ENCODE measurements at regions not wholly inside any gene's neighbourhood (a gene's known extent, or its start where the extent isn't known, plus 50 kb on each side); places are given as distances from the start of the nearest gene placed in this dataset.

DNA sequence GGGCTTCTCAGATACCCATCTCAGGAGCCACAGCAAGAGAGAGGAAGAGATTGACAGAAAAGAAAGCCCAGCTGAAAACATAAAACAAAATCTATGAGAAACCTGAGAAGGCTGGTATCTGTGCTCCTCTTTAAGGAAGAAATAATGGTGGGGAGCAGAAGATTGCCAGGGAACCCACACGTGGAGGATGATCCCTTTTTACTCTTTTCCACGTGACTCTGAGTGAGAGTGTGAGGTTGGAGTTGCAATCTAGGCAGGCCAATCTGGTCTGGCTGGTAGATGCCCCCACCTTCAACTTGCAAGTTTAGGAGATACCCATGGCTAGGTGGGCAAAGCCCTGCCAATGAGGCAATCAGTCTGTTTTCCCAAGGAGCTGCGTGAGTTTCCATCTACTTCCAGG lies 202.3 kb downstream of the TENT4A start:
- intact Hi-C loops (cut with micrococcal nuclease; ENCODE audit: unreplicated experiment) (no loop called here), in situ Hi-C loops (cut with HindIII; ENCODE audit: low pct_unique_long_range_greater_than_20kb, low sequenced_read_pairs) (no loop called here)
- no peaks in the 10 kb centered on the region for H3K36me3 ChIP-seq (ENCODE audit: control insufficient read depth, insufficient read depth, low read length)
- H3K4me1 ChIP-seq (ENCODE audit: control insufficient read depth, insufficient read depth, low read length), result no peaks in the 10 kb centered on the region
- POLR2A ChIA-PET, result no interaction called here
- no peak for DNase-seq (ENCODE audit: low read depth, low spot score)
- H3K27me3 ChIP-seq (ENCODE audit: control insufficient read depth, insufficient read depth, low read length), result no peaks in the 10 kb centered on the region
- H3K27ac ChIP-seq (ENCODE audit: low read length), result no peak overlapping the region
- CTCF ChIA-PET, result interaction anchor here (0.5 kb wide), 1 partner anchor 10 kb away, joined by 6 read pairs; no protein-coding TSS in a partner anchor
- ATAC-seq, result no peak
- no peak overlapping the region for H3K4me3 ChIP-seq (ENCODE audit: low read depth in 2 of 2, low read length in 2 of 2)
- BruUV-seq (replicated peaks), result no TSS peak
- TF ChIP-seq POLR2AphosphoS5 (IDR thresholded peaks at IDR 0.05; ENCODE audit: low read depth, low read length) (no peak), SIN3A (IDR thresholded peaks at IDR 0.05; ENCODE audit: borderline replicate concordance, insufficient read depth, low read depth, low read length) (no peak), TCF7L2 (IDR thresholded peaks at IDR 0.05; ENCODE audit: low read depth, low read length) (no peak)
- TF ChIP-seq, protein P1, sequence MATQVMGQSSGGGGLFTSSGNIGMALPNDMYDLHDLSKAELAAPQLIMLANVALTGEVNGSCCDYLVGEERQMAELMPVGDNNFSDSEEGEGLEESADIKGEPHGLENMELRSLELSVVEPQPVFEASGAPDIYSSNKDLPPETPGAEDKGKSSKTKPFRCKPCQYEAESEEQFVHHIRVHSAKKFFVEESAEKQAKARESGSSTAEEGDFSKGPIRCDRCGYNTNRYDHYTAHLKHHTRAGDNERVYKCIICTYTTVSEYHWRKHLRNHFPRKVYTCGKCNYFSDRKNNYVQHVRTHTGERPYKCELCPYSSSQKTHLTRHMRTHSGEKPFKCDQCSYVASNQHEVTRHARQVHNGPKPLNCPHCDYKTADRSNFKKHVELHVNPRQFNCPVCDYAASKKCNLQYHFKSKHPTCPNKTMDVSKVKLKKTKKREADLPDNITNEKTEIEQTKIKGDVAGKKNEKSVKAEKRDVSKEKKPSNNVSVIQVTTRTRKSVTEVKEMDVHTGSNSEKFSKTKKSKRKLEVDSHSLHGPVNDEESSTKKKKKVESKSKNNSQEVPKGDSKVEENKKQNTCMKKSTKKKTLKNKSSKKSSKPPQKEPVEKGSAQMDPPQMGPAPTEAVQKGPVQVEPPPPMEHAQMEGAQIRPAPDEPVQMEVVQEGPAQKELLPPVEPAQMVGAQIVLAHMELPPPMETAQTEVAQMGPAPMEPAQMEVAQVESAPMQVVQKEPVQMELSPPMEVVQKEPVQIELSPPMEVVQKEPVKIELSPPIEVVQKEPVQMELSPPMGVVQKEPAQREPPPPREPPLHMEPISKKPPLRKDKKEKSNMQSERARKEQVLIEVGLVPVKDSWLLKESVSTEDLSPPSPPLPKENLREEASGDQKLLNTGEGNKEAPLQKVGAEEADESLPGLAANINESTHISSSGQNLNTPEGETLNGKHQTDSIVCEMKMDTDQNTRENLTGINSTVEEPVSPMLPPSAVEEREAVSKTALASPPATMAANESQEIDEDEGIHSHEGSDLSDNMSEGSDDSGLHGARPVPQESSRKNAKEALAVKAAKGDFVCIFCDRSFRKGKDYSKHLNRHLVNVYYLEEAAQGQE (IDR thresholded peaks at IDR 0.05; ENCODE audit: insufficient read depth in 1 of 2, low read depth in 2 of 2, low read length in 1 of 2), result no peak
- TF ChIP-seq, protein P2, sequence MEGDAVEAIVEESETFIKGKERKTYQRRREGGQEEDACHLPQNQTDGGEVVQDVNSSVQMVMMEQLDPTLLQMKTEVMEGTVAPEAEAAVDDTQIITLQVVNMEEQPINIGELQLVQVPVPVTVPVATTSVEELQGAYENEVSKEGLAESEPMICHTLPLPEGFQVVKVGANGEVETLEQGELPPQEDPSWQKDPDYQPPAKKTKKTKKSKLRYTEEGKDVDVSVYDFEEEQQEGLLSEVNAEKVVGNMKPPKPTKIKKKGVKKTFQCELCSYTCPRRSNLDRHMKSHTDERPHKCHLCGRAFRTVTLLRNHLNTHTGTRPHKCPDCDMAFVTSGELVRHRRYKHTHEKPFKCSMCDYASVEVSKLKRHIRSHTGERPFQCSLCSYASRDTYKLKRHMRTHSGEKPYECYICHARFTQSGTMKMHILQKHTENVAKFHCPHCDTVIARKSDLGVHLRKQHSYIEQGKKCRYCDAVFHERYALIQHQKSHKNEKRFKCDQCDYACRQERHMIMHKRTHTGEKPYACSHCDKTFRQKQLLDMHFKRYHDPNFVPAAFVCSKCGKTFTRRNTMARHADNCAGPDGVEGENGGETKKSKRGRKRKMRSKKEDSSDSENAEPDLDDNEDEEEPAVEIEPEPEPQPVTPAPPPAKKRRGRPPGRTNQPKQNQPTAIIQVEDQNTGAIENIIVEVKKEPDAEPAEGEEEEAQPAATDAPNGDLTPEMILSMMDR (IDR thresholded peaks at IDR 0.05), result no peak
- H3K9me3 ChIP-seq (ENCODE audit: control insufficient read depth, insufficient read depth, low read depth, low read length), result no peaks in the 10 kb centered on the region

GRCh38 chr5:6918255-6918654 lies 205.0 kb downstream of the TENT4A start:
- DNase-seq (ENCODE audit: low read depth, low spot score) (no peak), ATAC-seq (no peak)
- no peaks in the 10 kb centered on the region for H3K36me3 ChIP-seq (ENCODE audit: control insufficient read depth, insufficient read depth, low read length)
- intact Hi-C loops (cut with micrococcal nuclease; ENCODE audit: unreplicated experiment), result no loop called here
- H3K27ac ChIP-seq (ENCODE audit: low read length), result no peak overlapping the region
- no peak overlapping the region for H3K4me3 ChIP-seq (ENCODE audit: low read depth in 2 of 2, low read length in 2 of 2)
- H3K9me3 ChIP-seq (ENCODE audit: control insufficient read depth, insufficient read depth, low read depth, low read length), result no peaks in the 10 kb centered on the region
- H3K27me3 ChIP-seq (ENCODE audit: control insufficient read depth, insufficient read depth, low read length), result no peaks in the 10 kb centered on the region
- H3K4me1 ChIP-seq (ENCODE audit: control insufficient read depth, insufficient read depth, low read length), result no peaks in the 10 kb centered on the region
- ChIA-PET CTCF (no interaction called here), POLR2A (no interaction called here)
- in situ Hi-C loops (cut with HindIII; ENCODE audit: low pct_unique_long_range_greater_than_20kb, low sequenced_read_pairs), result no loop called here
- TF ChIP-seq POLR2AphosphoS5 (IDR thresholded peaks at IDR 0.05; ENCODE audit: low read depth, low read length) (no peak), SIN3A (IDR thresholded peaks at IDR 0.05; ENCODE audit: borderline replicate concordance, insufficient read depth, low read depth, low read length) (no peak)
- BruUV-seq (replicated peaks), result no TSS peak

DNA sequence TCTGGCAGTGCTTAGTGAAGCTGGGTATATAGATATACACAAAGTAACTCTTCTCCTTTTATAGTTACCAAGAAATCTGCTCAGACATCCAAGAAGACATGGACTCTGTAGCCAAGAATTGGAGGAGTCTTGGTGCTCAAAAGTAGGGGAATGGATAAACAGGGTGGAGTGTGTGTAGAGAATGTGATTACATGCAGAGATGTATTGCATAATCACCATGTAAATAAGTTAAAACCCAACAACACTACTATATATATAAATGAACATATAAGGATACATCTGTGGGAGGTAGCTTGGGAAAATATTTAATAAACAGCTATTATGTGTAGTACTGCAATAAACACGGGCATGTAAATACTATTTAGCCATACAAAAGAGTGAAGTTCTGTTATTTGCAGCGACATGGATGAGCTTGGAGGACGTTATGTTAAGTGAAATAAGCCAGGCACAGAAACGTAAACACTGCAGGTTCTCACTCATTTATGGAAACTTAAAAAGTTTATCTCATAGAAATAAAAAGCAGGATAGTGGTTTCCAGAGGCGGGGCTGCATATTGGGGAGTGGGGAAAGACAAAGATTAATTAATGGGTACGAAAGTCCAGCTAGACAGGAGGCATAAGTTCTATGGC lies 207.5 kb downstream of the TENT4A start:
- no TSS peak for BruUV-seq (replicated peaks)
- ChIA-PET POLR2A (interaction anchor here (0.6 kb wide), 1 partner anchor 15 kb away, joined by 5 read pairs; no protein-coding TSS in a partner anchor), CTCF (interaction anchor here (0.6 kb wide), 1 partner anchor 28 kb away, joined by 3 read pairs; no protein-coding TSS in a partner anchor)
- TF ChIP-seq POLR2AphosphoS5 (IDR thresholded peaks at IDR 0.05; ENCODE audit: low read depth, low read length) (no peak), SIN3A (IDR thresholded peaks at IDR 0.05; ENCODE audit: borderline replicate concordance, insufficient read depth, low read depth, low read length) (no peak)
- TF ChIP-seq, protein P1 (IDR thresholded peaks at IDR 0.05; ENCODE audit: insufficient read depth in 1 of 2, low read depth in 2 of 2, low read length in 1 of 2), result no peak
- H3K4me1 ChIP-seq (ENCODE audit: control insufficient read depth, insufficient read depth, low read length), result no peaks in the 10 kb centered on the region
- no peaks in the 10 kb centered on the region for H3K27me3 ChIP-seq (ENCODE audit: control insufficient read depth, insufficient read depth, low read length)
- DNase-seq (ENCODE audit: low read depth, low spot score), result no peak
- H3K36me3 ChIP-seq (ENCODE audit: control insufficient read depth, insufficient read depth, low read length), result no peaks in the 10 kb centered on the region
- no peak overlapping the region for H3K27ac ChIP-seq (ENCODE audit: low read length)
- H3K9me3 ChIP-seq (ENCODE audit: control insufficient read depth, insufficient read depth, low read depth, low read length), result no peaks in the 10 kb centered on the region
- intact Hi-C loops (cut with micrococcal nuclease; ENCODE audit: unreplicated experiment) (no loop called here), in situ Hi-C loops (cut with HindIII; ENCODE audit: low pct_unique_long_range_greater_than_20kb, low sequenced_read_pairs) (no loop called here)
- no peak overlapping the region for H3K4me3 ChIP-seq (ENCODE audit: low read depth in 2 of 2, low read length in 2 of 2)
- ATAC-seq, result no peak

Measured in Panc1 (cell line).